ENCODE measurements at regions not wholly inside any gene's neighbourhood (a gene's known extent, or its start where the extent isn't known, plus 50 kb on each side); places are given as distances from the start of the nearest gene placed in this dataset.

GRCh38 chr4:84215217-84215616 lies 283.9 kb downstream of the NKX6-1 start:
- TF ChIP-seq, protein P1, sequence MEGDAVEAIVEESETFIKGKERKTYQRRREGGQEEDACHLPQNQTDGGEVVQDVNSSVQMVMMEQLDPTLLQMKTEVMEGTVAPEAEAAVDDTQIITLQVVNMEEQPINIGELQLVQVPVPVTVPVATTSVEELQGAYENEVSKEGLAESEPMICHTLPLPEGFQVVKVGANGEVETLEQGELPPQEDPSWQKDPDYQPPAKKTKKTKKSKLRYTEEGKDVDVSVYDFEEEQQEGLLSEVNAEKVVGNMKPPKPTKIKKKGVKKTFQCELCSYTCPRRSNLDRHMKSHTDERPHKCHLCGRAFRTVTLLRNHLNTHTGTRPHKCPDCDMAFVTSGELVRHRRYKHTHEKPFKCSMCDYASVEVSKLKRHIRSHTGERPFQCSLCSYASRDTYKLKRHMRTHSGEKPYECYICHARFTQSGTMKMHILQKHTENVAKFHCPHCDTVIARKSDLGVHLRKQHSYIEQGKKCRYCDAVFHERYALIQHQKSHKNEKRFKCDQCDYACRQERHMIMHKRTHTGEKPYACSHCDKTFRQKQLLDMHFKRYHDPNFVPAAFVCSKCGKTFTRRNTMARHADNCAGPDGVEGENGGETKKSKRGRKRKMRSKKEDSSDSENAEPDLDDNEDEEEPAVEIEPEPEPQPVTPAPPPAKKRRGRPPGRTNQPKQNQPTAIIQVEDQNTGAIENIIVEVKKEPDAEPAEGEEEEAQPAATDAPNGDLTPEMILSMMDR (IDR thresholded peaks at IDR 0.05; ENCODE audit: insufficient read depth, low read length, poor library complexity, severe bottlenecking) = no peak
- TF ChIP-seq EZH2phosphoT487 (conservative IDR thresholded peaks at IDR 0.05; ENCODE audit: low read length) = no peak

All from SU-DHL-6 (cell line).